ENCODE measurements at regions not wholly inside any gene's neighbourhood (a gene's known extent, or its start where the extent isn't known, plus 50 kb on each side); places are given as distances from the start of the nearest gene placed in this dataset.

DNA sequence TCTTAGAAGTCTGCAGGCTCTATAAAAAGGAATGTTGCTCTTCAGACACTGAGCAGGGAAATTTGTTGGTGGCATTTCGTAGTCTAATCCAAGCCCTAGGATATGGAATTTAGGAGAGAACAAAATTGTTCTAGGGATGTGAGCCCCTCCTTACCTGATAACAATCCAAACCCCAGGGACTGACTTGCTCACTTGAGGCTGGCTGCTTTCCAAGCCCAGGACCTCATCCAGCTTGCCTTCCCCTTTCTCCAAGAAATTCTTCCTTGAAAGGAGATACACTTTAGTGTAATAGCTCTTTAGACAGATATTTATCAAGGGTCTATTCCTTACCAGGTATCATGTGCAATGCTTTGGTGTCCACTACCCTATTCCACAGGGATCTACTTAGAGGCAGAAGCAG is 279.8 kb downstream of the C1D start:
- TF ChIP-seq, protein P1, sequence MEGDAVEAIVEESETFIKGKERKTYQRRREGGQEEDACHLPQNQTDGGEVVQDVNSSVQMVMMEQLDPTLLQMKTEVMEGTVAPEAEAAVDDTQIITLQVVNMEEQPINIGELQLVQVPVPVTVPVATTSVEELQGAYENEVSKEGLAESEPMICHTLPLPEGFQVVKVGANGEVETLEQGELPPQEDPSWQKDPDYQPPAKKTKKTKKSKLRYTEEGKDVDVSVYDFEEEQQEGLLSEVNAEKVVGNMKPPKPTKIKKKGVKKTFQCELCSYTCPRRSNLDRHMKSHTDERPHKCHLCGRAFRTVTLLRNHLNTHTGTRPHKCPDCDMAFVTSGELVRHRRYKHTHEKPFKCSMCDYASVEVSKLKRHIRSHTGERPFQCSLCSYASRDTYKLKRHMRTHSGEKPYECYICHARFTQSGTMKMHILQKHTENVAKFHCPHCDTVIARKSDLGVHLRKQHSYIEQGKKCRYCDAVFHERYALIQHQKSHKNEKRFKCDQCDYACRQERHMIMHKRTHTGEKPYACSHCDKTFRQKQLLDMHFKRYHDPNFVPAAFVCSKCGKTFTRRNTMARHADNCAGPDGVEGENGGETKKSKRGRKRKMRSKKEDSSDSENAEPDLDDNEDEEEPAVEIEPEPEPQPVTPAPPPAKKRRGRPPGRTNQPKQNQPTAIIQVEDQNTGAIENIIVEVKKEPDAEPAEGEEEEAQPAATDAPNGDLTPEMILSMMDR (conservative IDR thresholded peaks at IDR 0.05; ENCODE audit: low read depth, low read length) = no peak
- TF ChIP-seq EZH2 (IDR thresholded peaks at IDR 0.05; ENCODE audit: borderline replicate concordance, low read depth, low read length, poor library complexity, severe bottlenecking) = no peak
